ENCODE measurements at regions not wholly inside any gene's neighbourhood (a gene's known extent, or its start where the extent isn't known, plus 50 kb on each side); places are given as distances from the start of the nearest gene placed in this dataset.

GRCh38 chrX:124573468-124573867, 227.1 kb downstream of the SH2D1A start:
- no peak overlapping the region for H3K4me3 ChIP-seq (ENCODE audit: insufficient read depth, low read depth, low read length)
- dilution Hi-C loops (cut with HindIII; ENCODE audit: low sequenced_read_pairs, unreplicated experiment) (no loop called here), in situ Hi-C loops (cut with MboI; ENCODE audit: low sequenced_read_pairs) (no loop called here), intact Hi-C loops (cut with micrococcal nuclease) (no loop called here)
- H3K23ac ChIP-seq (ENCODE audit: low read depth, low read length), result no peak overlapping the region
- ATAC-seq (ENCODE audit: low read depth) (no peak), DNase-seq (no peak)
- no CpG with 5 or more reads among the region's 2 CpGs for WGBS, 2 experiments (ENCODE audit: extremely low coverage in 2 of 2, insufficient read length in 1 of 2)
- H4K8ac ChIP-seq (ENCODE audit: low read depth in 2 of 2, low read length in 2 of 2), result no peak overlapping the region
- H3K36me3 ChIP-seq (ENCODE audit: control insufficient read depth, insufficient read depth, low read length), result no peaks in the 10 kb centered on the region
- TF ChIP-seq, protein P1, sequence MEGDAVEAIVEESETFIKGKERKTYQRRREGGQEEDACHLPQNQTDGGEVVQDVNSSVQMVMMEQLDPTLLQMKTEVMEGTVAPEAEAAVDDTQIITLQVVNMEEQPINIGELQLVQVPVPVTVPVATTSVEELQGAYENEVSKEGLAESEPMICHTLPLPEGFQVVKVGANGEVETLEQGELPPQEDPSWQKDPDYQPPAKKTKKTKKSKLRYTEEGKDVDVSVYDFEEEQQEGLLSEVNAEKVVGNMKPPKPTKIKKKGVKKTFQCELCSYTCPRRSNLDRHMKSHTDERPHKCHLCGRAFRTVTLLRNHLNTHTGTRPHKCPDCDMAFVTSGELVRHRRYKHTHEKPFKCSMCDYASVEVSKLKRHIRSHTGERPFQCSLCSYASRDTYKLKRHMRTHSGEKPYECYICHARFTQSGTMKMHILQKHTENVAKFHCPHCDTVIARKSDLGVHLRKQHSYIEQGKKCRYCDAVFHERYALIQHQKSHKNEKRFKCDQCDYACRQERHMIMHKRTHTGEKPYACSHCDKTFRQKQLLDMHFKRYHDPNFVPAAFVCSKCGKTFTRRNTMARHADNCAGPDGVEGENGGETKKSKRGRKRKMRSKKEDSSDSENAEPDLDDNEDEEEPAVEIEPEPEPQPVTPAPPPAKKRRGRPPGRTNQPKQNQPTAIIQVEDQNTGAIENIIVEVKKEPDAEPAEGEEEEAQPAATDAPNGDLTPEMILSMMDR (conservative IDR thresholded peaks at IDR 0.05; ENCODE audit: low read depth, low read length), result no peak
- TF ChIP-seq CEBPB (IDR thresholded peaks at IDR 0.05; ENCODE audit: low read depth, low read length), result 0 out of 2 replicates have a peak, but pooled peaks have one; percentile 27
- no peak overlapping the region for H3K56ac ChIP-seq (ENCODE audit: extremely low read depth, insufficient read depth, low read length)
- H3K4ac ChIP-seq (ENCODE audit: low read depth, low read length), result no peak overlapping the region
- H3K9ac ChIP-seq (ENCODE audit: low read depth, low read length), result no peak overlapping the region
- ChIA-PET POLR2A (ENCODE audit: unreplicated experiment) (no interaction called here), CTCF (no interaction called here)
- H2BK120ac ChIP-seq (ENCODE audit: low read depth, low read length), result no peak overlapping the region
- no peak overlapping the region for H3K4me2 ChIP-seq (ENCODE audit: low read depth, low read length)
- no peak overlapping the region for H2BK15ac ChIP-seq (ENCODE audit: low read depth, low read length)
- no TSS peak for BruUV-seq (replicated peaks)
- no peaks in the 10 kb centered on the region for H3K4me1 ChIP-seq (ENCODE audit: control insufficient read depth, insufficient read depth, low read length)
- no peak overlapping the region for H2AK5ac ChIP-seq (ENCODE audit: low read depth, low read length)
- H3K18ac ChIP-seq (ENCODE audit: low read depth, low read length), result no peak overlapping the region
- no peaks in the 10 kb centered on the region for H4K20me1 ChIP-seq (ENCODE audit: insufficient read depth, low read length)
- no peak overlapping the region for H4K5ac ChIP-seq (ENCODE audit: low read depth, low read length)
- H3K14ac ChIP-seq (replicated peaks; ENCODE audit: low read depth, low read length), result no peak overlapping the region
- H2BK20ac ChIP-seq (ENCODE audit: low read depth, low read length), result no peak overlapping the region
- H4K91ac ChIP-seq (ENCODE audit: insufficient read depth, low read depth, low read length), result no peak overlapping the region
- H3K9me3 ChIP-seq (ENCODE audit: control insufficient read depth, insufficient read depth, low read length), result no peaks in the 10 kb centered on the region
- H2BK5ac ChIP-seq (ENCODE audit: low read depth, low read length, poor library complexity, severe bottlenecking), result no peak overlapping the region
- H3K79me1 ChIP-seq (ENCODE audit: low read depth in 1 of 2, low read length in 2 of 2), result no peaks in the 10 kb centered on the region
- H3K9me1 ChIP-seq (ENCODE audit: insufficient read depth, low read length), result no peaks in the 10 kb centered on the region
- no peaks in the 10 kb centered on the region for H3K27me3 ChIP-seq (ENCODE audit: control insufficient read depth, insufficient read depth, low read length)
- H2AFZ ChIP-seq (replicated peaks; ENCODE audit: low read length, poor library complexity), result no peak overlapping the region
- H3K27ac ChIP-seq (ENCODE audit: insufficient read depth, low read length), result no peak overlapping the region
- no peak overlapping the region for H2AK9ac ChIP-seq (replicated peaks; ENCODE audit: low read depth, low read length, poor library complexity)
